OCI-LY1 (cell line): ENCODE measurements at regions not wholly inside any gene's neighbourhood (a gene's known extent, or its start where the extent isn't known, plus 50 kb on each side); places are given as distances from the start of the nearest gene placed in this dataset.

Source experiments
- CTCF ChIP-seq: fragments of 200-600 bp; sonication (generic), shearing (Covaris generic); IDR thresholded peaks from 2 replicates; pipeline ENCODE4 v1.5.1; 2017; ENCODE audit warnings: mild to moderate bottlenecking, antibody characterized with exemption, low read length, moderate library complexity, mixed read lengths
- EZH2 ChIP-seq: fragments of 200-600 bp; sonication (generic), shearing (Covaris generic); IDR thresholded peaks from 2 replicates; pipeline ENCODE4 v1.8.0; 2017; ENCODE audit warnings: borderline replicate concordance, mixed run types, mild to moderate bottlenecking, antibody characterized with exemption, low read length, moderate library complexity, mixed read lengths

- TF ChIP-seq CTCF (no peak), EZH2 (no peak)
Measured at GRCh38 chr4:44845309-44845708, 119.0 kb upstream of the GNPDA2 start.
